Esophagus squamous epithelium (tissue), 5 donors: ENCODE measurements at regions not wholly inside any gene's neighbourhood (a gene's known extent, or its start where the extent isn't known, plus 50 kb on each side); places are given as distances from the start of the nearest gene placed in this dataset.
"Not testable (repeated sequence)": the region's sequence is repeated elsewhere in the genome, so short reads cannot be mapped to it uniquely, and the experiment has no call there.

Source experiments
- DNase-seq: peaks from one replicate; lab custom pipeline; 2025; lab: John Stamatoyannopoulos, UW
- H3K27ac ChIP-seq, 4 donors: fragments of 200-600 bp; sonication (generic); one replicate each; pipeline ENCODE4 v1.5.1; 2016 to 2019; ENCODE audit warnings: mild to moderate bottlenecking in 1 of 4
- H3K27me3 ChIP-seq, 4 donors: fragments of 200-600 bp; sonication (generic); 1 replicate in 3 of 4; 2 replicates in 1 of 4; pipeline versions ENCODE4 v1.5.1 to v1.6.0; 2017 to 2021; ENCODE audit warnings: antibody characterized with exemption in 1 of 4
- H3K36me3 ChIP-seq, 3 donors: fragments of 200-600 bp; sonication (generic); one replicate each; pipeline ENCODE4 v1.5.1; 2016 to 2019
- H3K4me1 ChIP-seq, 3 donors: fragments of 200-600 bp; sonication (generic); one replicate each; pipeline ENCODE4 v1.5.1; 2017 to 2019
- H3K4me3 ChIP-seq, 4 donors: fragments of 200-600 bp; sonication (generic); 1 replicate in 3 of 4; 2 replicates in 1 of 4; pipeline ENCODE4 v1.5.1; 2016 to 2019; ENCODE audit warnings: mild to moderate bottlenecking in 2 of 4, moderate library complexity in 1 of 4
- H3K9me3 ChIP-seq, 3 donors: fragments of 200-600 bp; sonication (generic); one replicate each; pipeline ENCODE4 v1.5.1; 2016 to 2019
- POLR2A ChIP-seq, 4 donors: fragments of 450-650 bp; IDR thresholded peaks; one replicate each; pipeline ENCODE4 v1.6.1; 2017; ENCODE audit warnings: antibody characterized with exemption in 4 of 4, mild to moderate bottlenecking in 4 of 4, moderate library complexity in 3 of 4
- WGBS, 2 donors: methylation state at CpG; one replicate each; pipeline ENCODE4 v1.1.5; 2018; 5-methylcytosine and 5-hydroxymethylcytosine counted together
- intact Hi-C: fragments of 100-400 bp; cut with DNase I; formaldehyde crosslinking; loops from one replicate; pipeline ENCODE4 v1.15.0; 2022
- TF ChIP-seq, protein P1 (sequence below), 6 experiments: fragments of 450-650 bp in 4 of 6; fragments of 200-600 bp in 2 of 6; sonication (generic) in 2 of 6; IDR thresholded peaks; one replicate each; pipeline ENCODE4 v1.5.1; 2016 to 2019; ENCODE audit warnings: antibody characterized with exemption in 6 of 6, mild to moderate bottlenecking in 4 of 6, moderate library complexity in 4 of 6
- donor health status: DM: yes; HTN: yes; CAD: no.

DNA sequence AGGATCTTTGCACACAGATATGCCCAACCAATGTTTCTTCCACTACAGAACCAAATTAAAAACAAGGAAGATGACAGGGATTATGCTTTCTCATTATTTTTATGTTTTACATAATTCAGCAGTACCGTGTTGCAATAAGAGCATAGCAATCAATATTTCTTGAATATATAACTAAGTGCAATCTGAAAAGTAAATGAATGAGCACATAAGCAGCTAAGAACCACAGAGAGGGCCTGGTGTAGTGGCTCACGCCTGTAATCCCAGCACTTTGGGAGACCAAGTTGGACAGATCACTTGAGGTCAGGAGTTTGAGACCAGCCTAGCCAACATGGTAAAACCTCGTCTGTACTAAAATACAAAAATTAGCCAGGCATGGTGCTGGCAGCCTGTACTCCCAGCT, 423.7 kb downstream of the MRPL39 start:
- peaks cover 0 to 8% (median 0%) of the 10 kb centered on the region in 3 donors for H3K4me1 ChIP-seq

DNA sequence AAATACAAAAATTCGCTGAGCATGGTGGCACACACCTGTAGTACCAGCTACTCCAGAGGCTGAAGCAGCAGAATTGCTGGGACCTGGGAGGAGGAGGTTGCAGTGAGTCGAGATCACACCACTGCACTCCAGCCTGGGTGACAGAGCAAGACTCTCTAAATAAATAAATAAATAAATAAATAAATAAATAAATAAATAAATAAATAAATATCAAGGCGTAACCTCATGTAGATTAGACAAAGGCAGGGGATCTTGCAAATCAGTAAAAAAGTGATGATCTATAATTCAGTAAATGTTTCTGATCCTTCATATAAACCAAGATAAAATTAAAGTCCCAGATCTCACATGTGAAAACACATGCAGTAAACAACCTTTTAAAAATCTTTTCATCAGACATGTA, 425.6 kb downstream of the MRPL39 start:
- H3K27ac ChIP-seq, H3K9me3 ChIP-seq, H3K4me3 ChIP-seq, H3K27me3 ChIP-seq, H3K36me3 ChIP-seq, DNase-seq, H3K4me1 ChIP-seq, intact Hi-C loops: not testable (repeated sequence)
- 84 to 98% methylated on average over 3 of the region's 3 CpGs for WGBS, 2 donors

More for the DNA sequence above, 423.7 kb downstream of the MRPL39 start:
- H3K27ac ChIP-seq = no peak overlapping the region
- H3K9me3 ChIP-seq = no peaks in the 10 kb centered on the region
- H3K4me3 ChIP-seq = no peak overlapping the region
- 73 to 81% methylated on average over 3 of the region's 3 CpGs for WGBS, 2 donors
- TF ChIP-seq, protein P1, sequence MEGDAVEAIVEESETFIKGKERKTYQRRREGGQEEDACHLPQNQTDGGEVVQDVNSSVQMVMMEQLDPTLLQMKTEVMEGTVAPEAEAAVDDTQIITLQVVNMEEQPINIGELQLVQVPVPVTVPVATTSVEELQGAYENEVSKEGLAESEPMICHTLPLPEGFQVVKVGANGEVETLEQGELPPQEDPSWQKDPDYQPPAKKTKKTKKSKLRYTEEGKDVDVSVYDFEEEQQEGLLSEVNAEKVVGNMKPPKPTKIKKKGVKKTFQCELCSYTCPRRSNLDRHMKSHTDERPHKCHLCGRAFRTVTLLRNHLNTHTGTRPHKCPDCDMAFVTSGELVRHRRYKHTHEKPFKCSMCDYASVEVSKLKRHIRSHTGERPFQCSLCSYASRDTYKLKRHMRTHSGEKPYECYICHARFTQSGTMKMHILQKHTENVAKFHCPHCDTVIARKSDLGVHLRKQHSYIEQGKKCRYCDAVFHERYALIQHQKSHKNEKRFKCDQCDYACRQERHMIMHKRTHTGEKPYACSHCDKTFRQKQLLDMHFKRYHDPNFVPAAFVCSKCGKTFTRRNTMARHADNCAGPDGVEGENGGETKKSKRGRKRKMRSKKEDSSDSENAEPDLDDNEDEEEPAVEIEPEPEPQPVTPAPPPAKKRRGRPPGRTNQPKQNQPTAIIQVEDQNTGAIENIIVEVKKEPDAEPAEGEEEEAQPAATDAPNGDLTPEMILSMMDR (IDR thresholded peaks at IDR 0.05) = no peak
- TF ChIP-seq POLR2A (IDR thresholded peaks at IDR 0.05) = no peak
- intact Hi-C loops = no loop called here
- no peak for DNase-seq
- no peaks in the 10 kb centered on the region for H3K27me3 ChIP-seq
- no peaks in the 10 kb centered on the region for H3K36me3 ChIP-seq

GRCh38 chr21:25179116-25179515, 428.2 kb downstream of the MRPL39 start:
- no peak for DNase-seq
- H3K4me1 ChIP-seq = peaks cover 0 to 24% (median 5%) of the 10 kb centered on the region in 3 donors
- no peak overlapping the region for H3K27ac ChIP-seq
- intact Hi-C loops = no loop called here
- H3K27me3 ChIP-seq = no peaks in the 10 kb centered on the region
- H3K9me3 ChIP-seq = no peaks in the 10 kb centered on the region
- 82 to 87% methylated on average over 1 of the region's 1 CpG for WGBS, 2 donors
- no peaks in the 10 kb centered on the region for H3K36me3 ChIP-seq
- TF ChIP-seq POLR2A (IDR thresholded peaks at IDR 0.05) = no peak
- TF ChIP-seq, protein P1 (IDR thresholded peaks at IDR 0.05) = no peak
- H3K4me3 ChIP-seq = no peak overlapping the region

DNA sequence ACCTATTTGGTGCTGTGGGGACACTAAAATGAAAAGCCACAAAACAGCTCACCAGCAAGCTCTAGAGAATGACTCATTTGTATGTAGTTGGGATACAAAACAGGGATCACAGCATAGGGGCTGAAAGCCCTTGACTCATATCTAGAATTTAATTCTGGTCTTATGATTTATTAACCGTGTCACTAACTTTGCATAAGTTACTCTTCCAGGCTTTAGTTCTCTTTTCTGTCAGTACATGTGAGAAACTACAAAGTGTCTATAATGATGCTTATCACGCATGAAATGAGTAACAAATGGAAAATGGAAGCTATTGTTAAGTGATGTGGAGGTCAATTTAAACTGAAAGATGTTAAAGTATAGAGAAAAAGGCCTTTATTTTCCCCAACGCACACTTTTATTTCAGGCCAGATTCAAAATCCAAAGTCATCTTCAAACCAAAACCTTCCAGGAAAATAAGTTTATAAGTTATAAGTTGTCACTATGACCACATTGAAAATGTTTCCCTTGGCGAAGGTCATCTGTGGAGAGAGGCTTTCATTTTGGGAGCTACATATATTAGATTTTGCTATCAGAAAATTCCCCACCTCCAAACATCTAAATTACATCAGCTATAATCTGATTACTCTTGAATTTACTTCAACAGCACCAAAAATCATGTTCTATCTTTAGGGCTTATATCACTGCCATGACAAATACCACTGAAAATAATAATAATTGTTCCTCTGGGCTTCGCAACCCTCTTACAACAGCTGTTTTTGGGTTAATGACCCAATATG, 430.5 kb downstream of the MRPL39 start:
- Histone ChIP-seq H3K4me3 (no peak overlapping the region), H3K27ac (no peak overlapping the region), H3K9me3 (no peaks in the 10 kb centered on the region), H3K27me3 (no peaks in the 10 kb centered on the region), H3K36me3 (no peaks in the 10 kb centered on the region), H3K4me1 (peaks cover 0 to 24% (median 5%) of the 10 kb centered on the region in 3 donors)
- intact Hi-C loops = no loop called here
- TF ChIP-seq, protein P1 (IDR thresholded peaks at IDR 0.05) = no peak
- TF ChIP-seq POLR2A (IDR thresholded peaks at IDR 0.05) = no peak
- 54 to 57% methylated on average over 5 of the region's 5 CpGs for WGBS, 2 donors
- no peak for DNase-seq

GRCh38 chr21:25175938-25176337, 431.3 kb downstream of the MRPL39 start:
- TF ChIP-seq, protein P1 (IDR thresholded peaks at IDR 0.05) = no peak
- no peak for TF ChIP-seq POLR2A (IDR thresholded peaks at IDR 0.05)

More at GRCh38 chr21:25175938-25176337, 431.3 kb downstream of the MRPL39 start:
- Histone ChIP-seq H3K36me3 (no peaks in the 10 kb centered on the region), H3K9me3 (no peaks in the 10 kb centered on the region), H3K27me3 (no peaks in the 10 kb centered on the region), H3K4me1 (peaks cover 0 to 24% (median 5%) of the 10 kb centered on the region in 3 donors), H3K27ac (no peak overlapping the region), H3K4me3 (no peak overlapping the region)
- intact Hi-C loops = no loop called here
- 70 to 75% methylated on average over 2 of the region's 2 CpGs for WGBS, 2 donors
- DNase-seq = no peak
